ENCODE measurements at regions not wholly inside any gene's neighbourhood (a gene's known extent, or its start where the extent isn't known, plus 50 kb on each side); places are given as distances from the start of the nearest gene placed in this dataset.

DNA sequence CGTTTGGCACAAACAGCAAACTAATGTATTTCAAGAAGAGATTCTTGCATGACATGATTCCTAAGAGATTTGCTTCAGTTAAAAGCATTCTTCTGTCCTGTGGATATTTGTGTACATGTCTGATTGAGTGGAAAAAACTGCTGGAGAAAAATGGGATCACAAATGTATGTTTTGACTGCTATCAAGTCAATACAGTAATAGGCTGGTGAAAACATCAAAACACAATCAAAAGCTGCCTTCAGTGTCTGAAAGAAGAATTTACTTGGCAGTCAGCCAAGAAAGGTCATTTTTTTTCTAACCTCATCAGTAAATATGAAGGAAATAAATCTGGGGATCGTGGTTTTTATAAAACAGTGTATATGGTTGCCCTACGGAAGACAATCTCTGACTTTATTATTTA lies 1214.8 kb downstream of the NSUN3 start:
- no peak for TF ChIP-seq OSR2 (tag by site-specific recombination; IDR thresholded peaks at IDR 0.05)
- TF ChIP-seq ZFP41 (tag by site-specific recombination; IDR thresholded peaks at IDR 0.05; ENCODE audit: borderline replicate concordance) = no peak
- TF ChIP-seq ZNF549 (tag by site-specific recombination; IDR thresholded peaks at IDR 0.05) = no peak
- no peak for TF ChIP-seq ZNF785 (tag by site-specific recombination; IDR thresholded peaks at IDR 0.05)
- no peak for TF ChIP-seq ZNF292 (tag by site-specific recombination; IDR thresholded peaks at IDR 0.05; ENCODE audit: borderline replicate concordance, low read depth)
- TF ChIP-seq ZBTB21 (tag by site-specific recombination; IDR thresholded peaks at IDR 0.05) = no peak
- no peak for TF ChIP-seq ZBTB20 (tag by site-specific recombination; IDR thresholded peaks at IDR 0.05)
- TF ChIP-seq, protein P1, sequence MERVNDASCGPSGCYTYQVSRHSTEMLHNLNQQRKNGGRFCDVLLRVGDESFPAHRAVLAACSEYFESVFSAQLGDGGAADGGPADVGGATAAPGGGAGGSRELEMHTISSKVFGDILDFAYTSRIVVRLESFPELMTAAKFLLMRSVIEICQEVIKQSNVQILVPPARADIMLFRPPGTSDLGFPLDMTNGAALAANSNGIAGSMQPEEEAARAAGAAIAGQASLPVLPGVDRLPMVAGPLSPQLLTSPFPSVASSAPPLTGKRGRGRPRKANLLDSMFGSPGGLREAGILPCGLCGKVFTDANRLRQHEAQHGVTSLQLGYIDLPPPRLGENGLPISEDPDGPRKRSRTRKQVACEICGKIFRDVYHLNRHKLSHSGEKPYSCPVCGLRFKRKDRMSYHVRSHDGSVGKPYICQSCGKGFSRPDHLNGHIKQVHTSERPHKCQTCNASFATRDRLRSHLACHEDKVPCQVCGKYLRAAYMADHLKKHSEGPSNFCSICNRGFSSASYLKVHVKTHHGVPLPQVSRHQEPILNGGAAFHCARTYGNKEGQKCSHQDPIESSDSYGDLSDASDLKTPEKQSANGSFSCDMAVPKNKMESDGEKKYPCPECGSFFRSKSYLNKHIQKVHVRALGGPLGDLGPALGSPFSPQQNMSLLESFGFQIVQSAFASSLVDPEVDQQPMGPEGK (tag by site-specific recombination; IDR thresholded peaks at IDR 0.05) = no peak
- TF ChIP-seq ZNF24 (tag by site-specific recombination; IDR thresholded peaks at IDR 0.05) = no peak
- no peak for TF ChIP-seq ZBTB7A (tag by site-specific recombination; IDR thresholded peaks at IDR 0.05; ENCODE audit: low read depth)
- TF ChIP-seq ZNF184 (tag by site-specific recombination; IDR thresholded peaks at IDR 0.05) = no peak
- TF ChIP-seq, protein P2, sequence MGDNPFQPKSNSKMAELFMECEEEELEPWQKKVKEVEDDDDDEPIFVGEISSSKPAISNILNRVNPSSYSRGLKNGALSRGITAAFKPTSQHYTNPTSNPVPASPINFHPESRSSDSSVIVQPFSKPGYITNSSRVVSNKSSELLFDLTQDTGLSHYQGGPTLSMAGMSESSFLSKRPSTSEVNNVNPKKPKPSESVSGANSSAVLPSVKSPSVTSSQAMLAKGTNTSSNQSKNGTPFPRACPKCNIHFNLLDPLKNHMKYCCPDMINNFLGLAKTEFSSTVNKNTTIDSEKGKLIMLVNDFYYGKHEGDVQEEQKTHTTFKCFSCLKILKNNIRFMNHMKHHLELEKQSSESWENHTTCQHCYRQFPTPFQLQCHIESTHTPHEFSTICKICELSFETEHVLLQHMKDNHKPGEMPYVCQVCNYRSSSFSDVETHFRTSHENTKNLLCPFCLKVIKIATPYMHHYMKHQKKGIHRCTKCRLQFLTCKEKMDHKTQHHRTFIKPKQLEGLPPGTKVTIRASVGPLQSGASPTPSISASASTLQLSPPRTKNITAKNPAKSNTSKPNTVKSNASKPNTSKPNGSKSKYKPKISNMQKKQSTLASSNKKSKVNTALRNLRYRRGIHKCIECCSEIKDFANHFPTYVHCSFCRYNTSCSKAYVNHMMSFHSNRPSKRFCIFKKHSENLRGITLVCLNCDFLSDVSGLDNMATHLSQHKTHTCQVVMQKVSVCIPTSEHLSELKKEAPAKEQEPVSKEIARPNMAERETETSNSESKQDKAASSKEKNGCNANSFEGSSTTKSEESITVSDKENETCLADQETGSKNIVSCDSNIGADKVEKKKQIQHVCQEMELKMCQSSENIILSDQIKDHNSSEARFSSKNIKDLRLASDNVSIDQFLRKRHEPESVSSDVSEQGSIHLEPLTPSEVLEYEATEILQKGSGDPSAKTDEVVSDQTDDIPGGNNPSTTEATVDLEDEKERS (tag by site-specific recombination; IDR thresholded peaks at IDR 0.05) = no peak
- TF ChIP-seq, protein P3, sequence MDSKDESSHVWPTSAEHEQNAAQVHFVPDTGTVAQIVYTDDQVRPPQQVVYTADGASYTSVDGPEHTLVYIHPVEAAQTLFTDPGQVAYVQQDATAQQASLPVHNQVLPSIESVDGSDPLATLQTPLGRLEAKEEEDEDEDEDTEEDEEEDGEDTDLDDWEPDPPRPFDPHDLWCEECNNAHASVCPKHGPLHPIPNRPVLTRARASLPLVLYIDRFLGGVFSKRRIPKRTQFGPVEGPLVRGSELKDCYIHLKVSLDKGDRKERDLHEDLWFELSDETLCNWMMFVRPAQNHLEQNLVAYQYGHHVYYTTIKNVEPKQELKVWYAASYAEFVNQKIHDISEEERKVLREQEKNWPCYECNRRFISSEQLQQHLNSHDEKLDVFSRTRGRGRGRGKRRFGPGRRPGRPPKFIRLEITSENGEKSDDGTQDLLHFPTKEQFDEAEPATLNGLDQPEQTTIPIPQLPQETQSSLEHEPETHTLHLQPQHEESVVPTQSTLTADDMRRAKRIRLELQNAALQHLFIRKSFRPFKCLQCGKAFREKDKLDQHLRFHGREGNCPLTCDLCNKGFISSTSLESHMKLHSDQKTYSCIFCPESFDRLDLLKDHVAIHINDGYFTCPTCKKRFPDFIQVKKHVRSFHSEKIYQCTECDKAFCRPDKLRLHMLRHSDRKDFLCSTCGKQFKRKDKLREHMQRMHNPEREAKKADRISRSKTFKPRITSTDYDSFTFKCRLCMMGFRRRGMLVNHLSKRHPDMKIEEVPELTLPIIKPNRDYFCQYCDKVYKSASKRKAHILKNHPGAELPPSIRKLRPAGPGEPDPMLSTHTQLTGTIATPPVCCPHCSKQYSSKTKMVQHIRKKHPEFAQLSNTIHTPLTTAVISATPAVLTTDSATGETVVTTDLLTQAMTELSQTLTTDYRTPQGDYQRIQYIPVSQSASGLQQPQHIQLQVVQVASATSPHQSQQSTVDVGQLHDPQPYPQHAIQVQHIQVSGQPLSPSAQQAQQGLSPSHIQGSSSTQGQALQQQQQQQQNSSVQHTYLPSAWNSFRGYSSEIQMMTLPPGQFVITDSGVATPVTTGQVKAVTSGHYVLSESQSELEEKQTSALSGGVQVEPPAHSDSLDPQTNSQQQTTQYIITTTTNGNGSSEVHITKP (tag by site-specific recombination; IDR thresholded peaks at IDR 0.05) = no peak
- no peak for TF ChIP-seq ZNF169 (tag by site-specific recombination; IDR thresholded peaks at IDR 0.05)
- TF ChIP-seq, protein P4, sequence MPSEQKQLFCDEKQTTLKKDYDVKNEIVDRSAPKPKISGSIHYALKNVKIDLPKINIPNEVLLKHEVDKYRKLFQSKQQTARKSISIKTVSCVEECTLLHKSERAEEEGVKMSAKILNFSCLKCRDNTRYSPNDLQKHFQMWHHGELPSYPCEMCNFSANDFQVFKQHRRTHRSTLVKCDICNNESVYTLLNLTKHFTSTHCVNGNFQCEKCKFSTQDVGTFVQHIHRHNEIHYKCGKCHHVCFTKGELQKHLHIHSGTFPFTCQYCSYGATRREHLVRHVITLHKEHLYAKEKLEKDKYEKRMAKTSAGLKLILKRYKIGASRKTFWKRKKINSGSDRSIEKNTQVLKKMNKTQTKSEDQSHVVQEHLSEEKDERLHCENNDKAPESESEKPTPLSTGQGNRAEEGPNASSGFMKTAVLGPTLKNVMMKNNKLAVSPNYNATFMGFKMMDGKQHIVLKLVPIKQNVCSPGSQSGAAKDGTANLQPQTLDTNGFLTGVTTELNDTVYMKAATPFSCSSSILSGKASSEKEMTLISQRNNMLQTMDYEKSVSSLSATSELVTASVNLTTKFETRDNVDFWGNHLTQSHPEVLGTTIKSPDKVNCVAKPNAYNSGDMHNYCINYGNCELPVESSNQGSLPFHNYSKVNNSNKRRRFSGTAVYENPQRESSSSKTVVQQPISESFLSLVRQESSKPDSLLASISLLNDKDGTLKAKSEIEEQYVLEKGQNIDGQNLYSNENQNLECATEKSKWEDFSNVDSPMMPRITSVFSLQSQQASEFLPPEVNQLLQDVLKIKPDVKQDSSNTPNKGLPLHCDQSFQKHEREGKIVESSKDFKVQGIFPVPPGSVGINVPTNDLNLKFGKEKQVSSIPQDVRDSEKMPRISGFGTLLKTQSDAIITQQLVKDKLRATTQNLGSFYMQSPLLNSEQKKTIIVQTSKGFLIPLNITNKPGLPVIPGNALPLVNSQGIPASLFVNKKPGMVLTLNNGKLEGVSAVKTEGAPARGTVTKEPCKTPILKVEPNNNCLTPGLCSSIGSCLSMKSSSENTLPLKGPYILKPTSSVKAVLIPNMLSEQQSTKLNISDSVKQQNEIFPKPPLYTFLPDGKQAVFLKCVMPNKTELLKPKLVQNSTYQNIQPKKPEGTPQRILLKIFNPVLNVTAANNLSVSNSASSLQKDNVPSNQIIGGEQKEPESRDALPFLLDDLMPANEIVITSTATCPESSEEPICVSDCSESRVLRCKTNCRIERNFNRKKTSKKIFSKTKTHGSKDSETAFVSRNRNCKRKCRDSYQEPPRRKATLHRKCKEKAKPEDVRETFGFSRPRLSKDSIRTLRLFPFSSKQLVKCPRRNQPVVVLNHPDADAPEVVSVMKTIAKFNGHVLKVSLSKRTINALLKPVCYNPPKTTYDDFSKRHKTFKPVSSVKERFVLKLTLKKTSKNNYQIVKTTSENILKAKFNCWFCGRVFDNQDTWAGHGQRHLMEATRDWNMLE (tag by site-specific recombination; conservative IDR thresholded peaks at IDR 0.05; ENCODE audit: low read depth) = no peak
- TF ChIP-seq ZNF777 (tag by site-specific recombination; IDR thresholded peaks at IDR 0.05; ENCODE audit: borderline replicate concordance) = no peak
- TF ChIP-seq, protein P5, sequence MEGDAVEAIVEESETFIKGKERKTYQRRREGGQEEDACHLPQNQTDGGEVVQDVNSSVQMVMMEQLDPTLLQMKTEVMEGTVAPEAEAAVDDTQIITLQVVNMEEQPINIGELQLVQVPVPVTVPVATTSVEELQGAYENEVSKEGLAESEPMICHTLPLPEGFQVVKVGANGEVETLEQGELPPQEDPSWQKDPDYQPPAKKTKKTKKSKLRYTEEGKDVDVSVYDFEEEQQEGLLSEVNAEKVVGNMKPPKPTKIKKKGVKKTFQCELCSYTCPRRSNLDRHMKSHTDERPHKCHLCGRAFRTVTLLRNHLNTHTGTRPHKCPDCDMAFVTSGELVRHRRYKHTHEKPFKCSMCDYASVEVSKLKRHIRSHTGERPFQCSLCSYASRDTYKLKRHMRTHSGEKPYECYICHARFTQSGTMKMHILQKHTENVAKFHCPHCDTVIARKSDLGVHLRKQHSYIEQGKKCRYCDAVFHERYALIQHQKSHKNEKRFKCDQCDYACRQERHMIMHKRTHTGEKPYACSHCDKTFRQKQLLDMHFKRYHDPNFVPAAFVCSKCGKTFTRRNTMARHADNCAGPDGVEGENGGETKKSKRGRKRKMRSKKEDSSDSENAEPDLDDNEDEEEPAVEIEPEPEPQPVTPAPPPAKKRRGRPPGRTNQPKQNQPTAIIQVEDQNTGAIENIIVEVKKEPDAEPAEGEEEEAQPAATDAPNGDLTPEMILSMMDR (tag by site-specific recombination; IDR thresholded peaks at IDR 0.05) = no peak
- TF ChIP-seq ZNF776 (tag by site-specific recombination; IDR thresholded peaks at IDR 0.05; ENCODE audit: borderline replicate concordance) = no peak
- TF ChIP-seq ZNF366 (tag by site-specific recombination; conservative IDR thresholded peaks at IDR 0.05) = no peak
- H3K36me3 ChIP-seq (ENCODE audit: control insufficient read depth in 2 of 2, insufficient read depth in 1 of 2, low read length in 2 of 2) = no peaks in the 10 kb centered on the region
- POLR2A ChIA-PET = no interaction called here
- CTCF ChIA-PET = interaction anchor here (0.7 kb wide), 1 partner anchor 151 kb away, joined by 5 read pairs; no protein-coding TSS in a partner anchor
- H3K9me3 ChIP-seq (ENCODE audit: control insufficient read depth, insufficient read depth, low read depth, low read length) = no peaks in the 10 kb centered on the region
- H3K4me3 ChIP-seq (ENCODE audit: low read depth, low read length) = no peak overlapping the region
- no peaks in the 10 kb centered on the region for H3K4me1 ChIP-seq (ENCODE audit: control insufficient read depth, insufficient read depth, low read length)
- H3K27ac ChIP-seq (ENCODE audit: extremely low read depth, low read depth, low read length) = no peak overlapping the region

Measured in HEK293 (cell line).